A549 (cell line): ENCODE measurements at regions not wholly inside any gene's neighbourhood (a gene's known extent, or its start where the extent isn't known, plus 50 kb on each side); places are given as distances from the start of the nearest gene placed in this dataset.
A peak's percentile ranks its signal among the peaks of the same experiment; 100 is the strongest.

ENCODE experiments used
- ATAC-seq, 2 experiments: fragments of 200-7000 bp in 1 of 2; fragments of >200 bp in 1 of 2; cut with Nextera tagmentation in 1 of 2; cut with Tn5 transposase in 1 of 2; 3 replicates each; pipeline versions ENCODE4 v1.8.0 to v1.9.1; 2018 to 2020; ENCODE audit warnings: mild to moderate bottlenecking in 1 of 2, moderate library complexity in 1 of 2
- CTCF ChIA-PET: fragments of 300-600 bp; sonication (Branson Sonifier 250); formaldehyde crosslinking; extraction: SDS; loops from one replicate; lab custom pipeline; 2021; ENCODE audit warnings: antibody characterized with exemption, inconsistent platforms; lab: Yijun Ruan, JAX
- POLR2A ChIA-PET: fragments of 350-600 bp; formaldehyde crosslinking; extraction: SDS; loops from one replicate; lab custom pipeline; 2021; ENCODE audit warnings: antibody characterized with exemption, inconsistent platforms; lab: Yijun Ruan, JAX
- DNase-seq, 2 experiments: peaks; one replicate each; pipeline versions ENCODE4 v3.0.0 to v3.0.0-alpha.2; 2011 to 2016; ENCODE audit warnings: low read depth in 1 of 2, low spot score in 1 of 2
- FAIRE-seq: peaks from 2 replicates; lab custom pipeline; 2011; peaks lifted over from hg19 to GRCh38; lab: Jason Lieb, UNC
- H3K27ac ChIP-seq, 2 experiments: fragments of >200 bp; sonication (Bioruptor Twin); formaldehyde crosslinking; 3 replicates each; pipeline ENCODE4 v1.5.1; 2016 to 2017
- H3K4me1 ChIP-seq: fragments of >200 bp; sonication (Bioruptor Twin); formaldehyde crosslinking; 3 replicates; pipeline ENCODE4 v1.6.1; 2016
- H3K4me2 ChIP-seq: fragments of >200 bp; sonication (Bioruptor Twin); formaldehyde crosslinking; 3 replicates; pipeline ENCODE4 v1.6.1; 2016
- H3K4me3 ChIP-seq: fragments of >200 bp; sonication (Bioruptor Twin); formaldehyde crosslinking; 3 replicates; pipeline ENCODE4 v1.5.1; 2016
- H3K9me3 ChIP-seq: fragments of >200 bp; sonication (Bioruptor Twin); formaldehyde crosslinking; 3 replicates; pipeline ENCODE4 v1.6.1; 2016
- ATOH8 ChIP-seq: fragments of 250-450 bp; sonication (Bioruptor Pico); IDR thresholded peaks from 2 replicates; pipeline ENCODE4 v1.5.0; 2020; ENCODE audit warnings: low read depth, mild to moderate bottlenecking, moderate library complexity
- BHLHE40 ChIP-seq: IDR thresholded peaks from 2 replicates; pipeline ENCODE4 v1.6.1; 2012; ENCODE audit warnings: low read depth, low read length, inconsistent platforms
- CBX2 ChIP-seq: fragments of 200-600 bp; sonication (generic); IDR thresholded peaks from 2 replicates; pipeline ENCODE4 v1.6.1; 2016; ENCODE audit warnings: low read depth, mild to moderate bottlenecking, borderline replicate concordance
- CBX8 ChIP-seq: fragments of 200-600 bp; sonication (generic); IDR thresholded peaks from 2 replicates; pipeline ENCODE4 v1.6.1; 2016
- EHMT2 ChIP-seq: fragments of 200-600 bp; sonication (generic); IDR thresholded peaks from 2 replicates; pipeline ENCODE4 v1.6.1; 2016; ENCODE audit warnings: antibody characterized with exemption, low read depth, mild to moderate bottlenecking, moderate library complexity
- ESRRA ChIP-seq: fragments of 150-350 bp; IDR thresholded peaks from 2 replicates; pipeline ENCODE4 v1.6.1; 2014; ENCODE audit warnings: mild to moderate bottlenecking, low read length, borderline replicate concordance
- FOSL2 ChIP-seq, 2 experiments: fragments of 450-650 bp in 1 of 2; fragments of >200 bp in 1 of 2; sonication (Bioruptor Twin) in 1 of 2; formaldehyde crosslinking; IDR thresholded peaks; 2 replicates each; pipeline versions ENCODE4 v1.5.0 to v1.6.1; 2016 to 2020; ENCODE audit warnings: mild to moderate bottlenecking in 1 of 2, moderate library complexity in 1 of 2
- FOXS1 ChIP-seq: fragments of 250-450 bp; sonication (Bioruptor Pico); IDR thresholded peaks from 2 replicates; pipeline ENCODE4 v1.5.0; 2020; ENCODE audit warnings: mild to moderate bottlenecking, moderate library complexity
- GATA3 ChIP-seq: IDR thresholded peaks from 2 replicates; pipeline ENCODE4 v1.6.1; 2012; ENCODE audit warnings: borderline replicate concordance
- HES2 ChIP-seq: fragments of >200 bp; sonication (Bioruptor Twin); formaldehyde crosslinking; IDR thresholded peaks from 2 replicates; pipeline ENCODE4 v1.6.1; 2016
- HOXB13 ChIP-seq: fragments of 250-450 bp; sonication (Bioruptor Pico); IDR thresholded peaks from 2 replicates; pipeline ENCODE4 v1.5.0; 2020; ENCODE audit warnings: low read depth, mild to moderate bottlenecking, moderate library complexity
- JUN ChIP-seq, 2 experiments: fragments of >200 bp; sonication (Bioruptor Twin); formaldehyde crosslinking; IDR thresholded peaks; 2 replicates in 1 of 2; 3 replicates in 1 of 2; pipeline ENCODE4 v1.6.1; 2016 to 2017
- JUNB ChIP-seq: fragments of >200 bp; sonication (Bioruptor Twin); formaldehyde crosslinking; IDR thresholded peaks from 2 replicates; pipeline ENCODE4 v1.6.1; 2016
- MAFK ChIP-seq: fragments of 450-650 bp; IDR thresholded peaks from 2 replicates; pipeline ENCODE4 v1.6.1; 2014; ENCODE audit not compliant: partially characterized antibody
- MAZ ChIP-seq: fragments of 150-350 bp; IDR thresholded peaks from 2 replicates; pipeline ENCODE4 v1.6.1; 2014; ENCODE audit warnings: antibody characterized with exemption, low read depth, low read length, borderline replicate concordance
- NR3C1 ChIP-seq: fragments of >200 bp; sonication (Bioruptor Twin); formaldehyde crosslinking; IDR thresholded peaks from 3 replicates; pipeline ENCODE4 v1.6.1; 2017
- PBX3 ChIP-seq: IDR thresholded peaks from 2 replicates; pipeline ENCODE4 v1.6.1; 2012
- PHF8 ChIP-seq: fragments of 200-600 bp; sonication (generic); IDR thresholded peaks from 2 replicates; pipeline ENCODE4 v1.6.1; 2016; ENCODE audit warnings: low read depth, mild to moderate bottlenecking, antibody characterized with exemption, moderate library complexity, borderline replicate concordance
- POLR2A ChIP-seq: IDR thresholded peaks from 2 replicates; pipeline ENCODE4 v1.6.1; 2012; ENCODE audit warnings: mild to moderate bottlenecking, low read length
- RAD21 ChIP-seq, 2 experiments: fragments of >200 bp in 1 of 2; sonication (Bioruptor Twin) in 1 of 2; formaldehyde crosslinking in 1 of 2; IDR thresholded peaks in 1 of 2; conservative IDR thresholded peaks in 1 of 2; 2 replicates in 1 of 2; 3 replicates in 1 of 2; pipeline ENCODE4 v1.6.1; 2012 to 2018; ENCODE audit warnings: inconsistent platforms in 1 of 2
- RARB ChIP-seq: fragments of 250-450 bp; sonication (Bioruptor Pico); IDR thresholded peaks from 2 replicates; pipeline ENCODE4 v1.8.0; 2021; ENCODE audit warnings: mild to moderate bottlenecking, moderate library complexity
- SREBF2 ChIP-seq: fragments of 450-650 bp; IDR thresholded peaks from 2 replicates; pipeline ENCODE4 v1.6.1; 2014; ENCODE audit warnings: mild to moderate bottlenecking, moderate library complexity
- TFCP2L1 ChIP-seq: fragments of 250-450 bp; sonication (Bioruptor Pico); IDR thresholded peaks from 2 replicates; pipeline ENCODE4 v1.5.0; 2021; ENCODE audit warnings: mild to moderate bottlenecking
- ZFP36 ChIP-seq: fragments of 450-650 bp; IDR thresholded peaks from 2 replicates; pipeline ENCODE4 v1.6.1; 2014; ENCODE audit warnings: borderline replicate concordance; ENCODE audit not compliant: partially characterized antibody
- ZSCAN20 ChIP-seq: fragments of 250-450 bp; sonication (Bioruptor Pico); IDR thresholded peaks from 2 replicates; pipeline ENCODE4 v1.8.0; 2022; ENCODE audit warnings: mild to moderate bottlenecking, moderate library complexity
- WGBS: methylation state at CpG from one replicate; pipeline ENCODE4 v1.1.6; 2017; ENCODE audit errors: missing lambda C conversion rate; 5-methylcytosine and 5-hydroxymethylcytosine counted together
- TF ChIP-seq, protein P1 (sequence below): fragments of 450-650 bp; IDR thresholded peaks from 2 replicates; pipeline ENCODE4 v1.6.1; 2014; ENCODE audit warnings: antibody characterized with exemption
- TF ChIP-seq, protein P2 (sequence below): fragments of 150-350 bp; IDR thresholded peaks from 2 replicates; pipeline ENCODE4 v1.6.1; 2014; ENCODE audit warnings: low read depth, mild to moderate bottlenecking, low read length

- no peak for TF ChIP-seq TFCP2L1 (CRISPR knock-in tag)
- TF ChIP-seq, all 56 proteins: peak for 0
Observed at GRCh38 chr7:69516238-69516820, 81.9 kb upstream of the AUTS2 start (continued).

DNA sequence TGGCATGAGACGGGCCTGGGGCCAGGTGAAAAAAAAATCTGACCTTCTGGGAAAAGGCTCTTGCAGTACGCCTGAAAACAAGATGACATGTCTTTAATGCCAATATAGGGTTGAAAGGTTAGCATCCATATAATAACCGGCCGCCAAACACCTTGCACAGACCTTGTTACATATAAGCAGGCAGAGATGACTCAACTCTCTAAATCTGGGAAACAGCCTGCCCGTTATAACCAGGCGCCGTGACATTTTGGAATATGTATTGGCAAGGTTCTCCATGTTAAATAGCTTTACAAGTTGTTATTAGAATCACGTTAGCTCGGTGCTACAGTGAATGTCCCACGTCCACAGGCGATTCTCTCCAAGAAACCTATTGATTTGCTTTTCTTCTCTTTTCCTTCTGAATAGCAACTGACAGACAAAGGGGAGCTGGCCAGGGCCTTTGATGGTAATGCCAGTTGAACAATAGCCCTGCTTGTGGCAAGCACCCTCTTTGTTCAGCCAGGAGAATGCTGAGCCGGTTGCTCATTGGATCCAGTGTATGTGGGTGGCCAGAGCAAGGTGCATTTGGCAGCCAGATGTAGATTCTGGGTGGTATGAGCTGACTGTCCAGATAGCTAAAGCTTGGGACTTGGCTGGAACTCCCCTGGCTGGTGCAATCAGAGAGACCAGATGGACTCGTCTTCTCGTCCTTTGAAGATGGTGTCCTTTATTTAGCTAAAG lies 80.1 kb upstream of the AUTS2 start:
- Histone ChIP-seq H3K27ac (no peak overlapping the region), H3K9me3 (no peaks in the 10 kb centered on the region), H3K4me3 (no peak overlapping the region), H3K4me1 (no peaks in the 10 kb centered on the region), H3K4me2 (0 out of 3 replicates have a peak overlapping the region, but pooled peaks have one; percentile 18)
- CTCF ChIA-PET: interaction anchor here (0.6 to 0.7 kb wide), 3 partner anchors 35 to 1107 kb away, joined by 3 to 4 read pairs (median 3); no protein-coding TSS in a partner anchor
- TF ChIP-seq RARB (no peak), ZSCAN20 (no peak), EHMT2 (no peak), MAFK (no peak), FOXS1 (CRISPR knock-in tag) (no peak), MAZ (no peak), CBX8 (no peak), ESRRA (no peak), RAD21 (conservative IDR thresholded peaks at IDR 0.05 in 1 of 2, IDR thresholded peaks at IDR 0.05 in 1 of 2) (no peak), GATA3 (no peak), NR3C1 (no peak), FOSL2 (IDR thresholded peaks at IDR 0.05) (no peak), FOSL2 (CRISPR knock-in tag; IDR thresholded peaks at IDR 0.05) (no peak), TFCP2L1 (CRISPR knock-in tag) (no peak), BHLHE40 (no peak), JUN (IDR thresholded peaks at IDR 0.05) (no peak)
- ATAC-seq: peak in 1 of 2 experiments; percentile 56; a peak in 1 of 6 replicates
- no peak for FAIRE-seq
- POLR2A ChIA-PET: no interaction called here
- no peak for DNase-seq
- 43% methylated on average over 14 of the region's 14 CpGs for WGBS

GRCh38 chr7:69518705-69519077 lies 79.6 kb upstream of the AUTS2 start:
- FAIRE-seq (no peak), ATAC-seq (no peak), DNase-seq (no peak)
- H3K4me1 ChIP-seq: no peaks in the 10 kb centered on the region
- no peak overlapping the region for H3K27ac ChIP-seq
- 0 out of 3 replicates have a peak overlapping the region, but pooled peaks have one; percentile 18 for H3K4me2 ChIP-seq
- CTCF ChIA-PET: interaction anchor here (0.6 to 0.7 kb wide), 3 partner anchors 35 to 1108 kb away, joined by 3 to 4 read pairs (median 3); no protein-coding TSS in a partner anchor
- TF ChIP-seq JUNB (no peak), FOSL2 (IDR thresholded peaks at IDR 0.05) (no peak), FOSL2 (CRISPR knock-in tag; IDR thresholded peaks at IDR 0.05) (no peak), ATOH8 (CRISPR knock-in tag) (no peak), ZFP36 (no peak), NR3C1 (no peak), POLR2A (no peak), CBX2 (no peak), ESRRA (no peak), HES2 (no peak), JUN (IDR thresholded peaks at IDR 0.05) (no peak), SREBF2 (no peak), RAD21 (conservative IDR thresholded peaks at IDR 0.05 in 1 of 2, IDR thresholded peaks at IDR 0.05 in 1 of 2) (no peak), PHF8 (no peak), HOXB13 (CRISPR knock-in tag) (no peak), PBX3 (no peak)
- TF ChIP-seq, protein P1, sequence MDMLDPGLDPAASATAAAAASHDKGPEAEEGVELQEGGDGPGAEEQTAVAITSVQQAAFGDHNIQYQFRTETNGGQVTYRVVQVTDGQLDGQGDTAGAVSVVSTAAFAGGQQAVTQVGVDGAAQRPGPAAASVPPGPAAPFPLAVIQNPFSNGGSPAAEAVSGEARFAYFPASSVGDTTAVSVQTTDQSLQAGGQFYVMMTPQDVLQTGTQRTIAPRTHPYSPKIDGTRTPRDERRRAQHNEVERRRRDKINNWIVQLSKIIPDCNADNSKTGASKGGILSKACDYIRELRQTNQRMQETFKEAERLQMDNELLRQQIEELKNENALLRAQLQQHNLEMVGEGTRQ: no peak
- TF ChIP-seq, protein P2, sequence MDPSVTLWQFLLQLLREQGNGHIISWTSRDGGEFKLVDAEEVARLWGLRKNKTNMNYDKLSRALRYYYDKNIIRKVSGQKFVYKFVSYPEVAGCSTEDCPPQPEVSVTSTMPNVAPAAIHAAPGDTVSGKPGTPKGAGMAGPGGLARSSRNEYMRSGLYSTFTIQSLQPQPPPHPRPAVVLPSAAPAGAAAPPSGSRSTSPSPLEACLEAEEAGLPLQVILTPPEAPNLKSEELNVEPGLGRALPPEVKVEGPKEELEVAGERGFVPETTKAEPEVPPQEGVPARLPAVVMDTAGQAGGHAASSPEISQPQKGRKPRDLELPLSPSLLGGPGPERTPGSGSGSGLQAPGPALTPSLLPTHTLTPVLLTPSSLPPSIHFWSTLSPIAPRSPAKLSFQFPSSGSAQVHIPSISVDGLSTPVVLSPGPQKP: no peak
- POLR2A ChIA-PET: no interaction called here
- no peaks in the 10 kb centered on the region for H3K9me3 ChIP-seq
- no peak overlapping the region for H3K4me3 ChIP-seq
- 28% methylated on average over 4 of the region's 4 CpGs for WGBS
